Stimulated activated CD4-positive, alpha-beta T cell treated with anti-CD3 and anti-CD28 coated beads, TNF-alpha, amount 100 ng/mL, for 48 hours (primary cell): ENCODE measurements at regions not wholly inside any gene's neighbourhood (a gene's known extent, or its start where the extent isn't known, plus 50 kb on each side); places are given as distances from the start of the nearest gene placed in this dataset.

Experiments used
- DNase-seq, 3 donors: peaks; one replicate each; pipeline ENCODE4 v3.0.0-alpha.2; 2020; ENCODE audit warnings: low read depth in 3 of 3

DNA sequence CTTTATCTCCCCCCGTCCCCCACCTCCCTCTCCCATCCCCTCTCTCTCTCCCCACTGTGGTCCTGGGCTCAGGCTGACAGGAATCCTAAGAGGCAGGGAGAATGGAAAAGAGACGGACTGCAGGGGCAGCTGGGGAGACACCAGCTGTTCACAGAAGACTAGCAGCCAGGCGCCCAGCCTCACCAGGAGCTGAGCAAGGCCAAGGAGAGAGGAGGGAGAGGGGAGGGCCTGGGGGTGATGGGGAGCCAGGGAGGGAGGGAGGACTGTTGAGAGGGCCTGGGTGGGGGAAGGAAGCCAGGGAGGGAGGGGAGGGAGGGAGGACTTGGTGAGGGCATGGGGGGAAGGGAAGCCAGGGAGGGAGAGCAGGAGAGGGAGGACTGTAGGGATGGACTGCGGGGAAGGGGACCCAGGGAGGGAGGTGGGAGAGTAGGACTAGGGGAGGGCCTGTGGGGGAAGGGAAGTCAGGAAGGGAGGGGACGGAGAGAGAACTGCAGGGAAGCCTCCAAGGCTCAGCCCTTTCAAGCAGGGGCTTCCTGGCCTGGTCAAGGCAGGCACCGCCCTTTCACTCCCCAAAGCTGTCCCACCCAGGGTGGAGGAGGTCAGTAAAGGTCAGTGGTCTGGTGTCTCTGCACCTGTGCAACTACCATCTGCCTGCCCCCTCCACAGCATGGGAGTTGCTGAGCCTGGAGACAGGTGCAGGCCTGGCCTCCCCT lies 517.7 kb upstream of the MYT1L start:
- no peak for DNase-seq

- DNase-seq = no peak
Observed at GRCh38 chr2:2848198-2848597, 517.1 kb upstream of the MYT1L start.

DNA sequence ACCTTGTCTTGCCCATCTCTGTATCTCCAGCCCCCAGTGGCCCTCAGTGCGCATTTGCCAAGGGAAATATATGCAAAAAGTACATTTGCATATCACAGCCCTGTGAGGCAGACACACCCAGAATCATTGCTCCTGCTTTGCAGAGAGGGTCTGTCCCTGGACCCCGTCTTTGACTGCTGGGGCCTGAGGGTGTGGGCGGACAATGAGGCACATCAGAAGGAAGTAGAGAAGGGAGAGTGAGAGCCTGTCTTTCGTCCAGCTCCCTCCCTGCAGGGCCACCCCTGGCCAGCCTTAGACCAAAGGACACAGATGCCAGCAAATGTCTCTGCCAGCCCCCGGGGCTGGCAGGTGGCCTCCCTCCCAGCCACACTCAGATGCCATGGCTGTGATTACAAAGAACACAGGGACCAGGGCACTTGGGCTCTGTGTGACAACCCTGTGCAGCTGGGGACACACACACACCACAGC lies 516.2 kb upstream of the MYT1L start:
- no peak for DNase-seq

DNA sequence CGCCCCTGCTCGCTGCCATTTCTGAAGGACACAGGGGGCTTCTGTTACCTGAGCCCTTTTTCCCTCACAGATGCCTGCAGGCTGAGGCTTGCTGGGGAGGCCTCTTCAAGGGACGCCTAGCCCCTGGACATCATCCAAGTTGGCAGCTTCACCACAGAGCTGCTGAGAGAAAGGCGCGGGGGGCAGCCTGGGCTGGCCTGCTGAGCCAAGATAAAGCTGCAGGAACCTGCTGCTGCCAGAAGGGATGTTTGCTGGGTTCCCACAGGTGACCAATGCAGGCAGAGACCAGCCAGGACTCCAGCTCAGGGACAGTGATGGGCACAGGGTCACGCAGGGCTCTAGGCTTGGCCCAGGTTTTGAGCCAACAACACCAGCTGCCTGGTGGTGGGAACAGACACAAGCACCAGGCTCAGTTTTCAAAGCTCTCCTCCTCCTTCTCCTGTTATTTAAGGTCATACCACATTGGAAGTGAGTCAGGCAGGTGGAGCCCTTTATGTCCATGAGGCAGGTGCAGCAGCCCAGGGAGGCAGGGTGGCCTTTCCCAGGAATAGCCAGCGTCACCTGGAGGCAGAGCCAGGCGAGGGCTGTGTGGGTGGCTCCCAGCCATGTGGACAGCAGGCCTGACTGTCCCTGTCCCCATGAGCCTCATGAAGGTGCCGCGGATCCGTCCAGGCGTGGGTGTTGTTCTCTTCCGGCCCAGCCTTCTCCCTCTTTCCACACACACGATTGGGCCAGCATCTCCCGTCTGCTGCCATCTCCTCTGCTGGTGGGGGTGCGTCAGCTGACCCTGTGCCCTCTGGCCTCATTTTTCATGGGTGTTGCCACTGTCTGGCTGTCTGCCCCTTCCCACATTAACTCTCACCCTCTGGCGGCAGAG lies 515.5 kb upstream of the MYT1L start:
- no peak for DNase-seq

DNA sequence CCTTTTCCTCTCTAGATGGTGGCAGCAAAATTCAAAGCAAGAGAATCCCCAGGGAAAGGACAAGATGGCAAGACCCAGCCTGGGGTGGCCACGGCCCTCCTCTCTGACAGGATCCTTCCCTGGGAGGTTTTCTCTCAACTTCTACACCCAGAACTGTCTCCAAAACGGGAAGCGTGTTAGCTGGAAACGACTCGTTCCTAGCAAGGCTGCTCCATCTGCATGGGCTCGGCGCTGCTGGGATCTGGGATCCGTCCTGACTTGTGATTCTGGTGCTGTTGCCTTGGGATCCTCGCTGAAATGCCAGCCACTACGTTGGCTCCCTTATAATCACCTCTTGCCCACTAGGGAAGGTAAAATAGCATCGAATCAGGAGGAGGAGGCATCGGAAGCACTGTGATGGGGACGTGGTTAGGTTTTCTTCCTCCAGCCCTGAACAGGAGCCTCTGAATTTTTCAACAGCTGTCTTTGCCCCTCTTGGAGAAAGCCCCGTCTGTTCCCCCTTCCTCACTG lies 514.8 kb upstream of the MYT1L start:
- no peak for DNase-seq

DNA sequence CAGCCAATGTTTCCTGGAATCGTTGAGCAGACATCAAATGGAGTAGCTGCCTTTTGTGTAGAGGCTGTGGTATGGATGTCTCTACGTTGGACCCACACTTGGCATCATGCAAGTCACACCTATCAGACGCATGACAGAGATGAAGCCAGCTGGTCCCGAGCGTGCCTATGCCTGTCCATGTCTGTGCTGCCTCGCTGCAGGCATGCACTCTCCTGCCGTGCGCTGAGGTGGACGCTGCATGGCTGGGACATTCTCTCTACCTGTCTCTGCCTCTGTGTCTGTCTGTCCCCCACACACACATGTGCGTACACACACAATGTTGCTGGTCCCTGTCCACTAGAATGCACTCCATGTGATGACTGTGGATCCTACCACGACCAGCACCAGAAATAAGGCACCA lies 514.2 kb upstream of the MYT1L start:
- no peak for DNase-seq

GRCh38 chr2:2843969-2844548 lies 513.0 kb upstream of the MYT1L start:
- DNase-seq = no peak

- DNase-seq = no peak
Observed at GRCh38 chr2:2842466-2842865, 511.4 kb upstream of the MYT1L start.

DNA sequence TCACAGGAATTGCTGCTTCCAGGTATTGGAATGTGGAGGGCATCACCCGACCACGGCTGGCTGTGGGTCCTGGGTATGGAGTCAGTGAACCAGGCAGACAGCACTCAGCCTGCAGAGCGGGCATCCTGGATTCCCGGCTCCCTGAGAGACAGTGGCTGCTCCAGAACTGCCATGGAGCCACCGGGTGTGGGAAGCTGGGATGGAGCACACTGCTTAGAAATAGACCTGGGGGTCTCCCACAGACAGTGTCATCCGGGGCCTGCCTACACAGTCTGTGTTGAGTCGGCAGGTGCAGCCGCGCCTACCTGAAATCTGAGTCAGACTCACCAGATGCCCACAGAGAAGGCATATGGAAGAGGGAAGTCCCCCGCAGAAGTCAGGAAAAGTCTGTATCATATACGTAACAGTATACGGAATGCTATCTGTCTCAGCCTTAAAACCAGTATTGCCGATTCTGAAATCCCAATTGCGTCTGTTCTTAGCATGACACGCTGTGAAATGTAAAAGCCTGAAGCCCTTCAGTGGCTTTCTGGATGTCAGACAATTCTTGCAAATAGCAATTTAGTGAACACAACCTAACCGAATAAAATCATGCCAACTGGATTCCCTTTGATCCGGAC lies 509.7 kb upstream of the MYT1L start:
- DNase-seq = no peak

DNA sequence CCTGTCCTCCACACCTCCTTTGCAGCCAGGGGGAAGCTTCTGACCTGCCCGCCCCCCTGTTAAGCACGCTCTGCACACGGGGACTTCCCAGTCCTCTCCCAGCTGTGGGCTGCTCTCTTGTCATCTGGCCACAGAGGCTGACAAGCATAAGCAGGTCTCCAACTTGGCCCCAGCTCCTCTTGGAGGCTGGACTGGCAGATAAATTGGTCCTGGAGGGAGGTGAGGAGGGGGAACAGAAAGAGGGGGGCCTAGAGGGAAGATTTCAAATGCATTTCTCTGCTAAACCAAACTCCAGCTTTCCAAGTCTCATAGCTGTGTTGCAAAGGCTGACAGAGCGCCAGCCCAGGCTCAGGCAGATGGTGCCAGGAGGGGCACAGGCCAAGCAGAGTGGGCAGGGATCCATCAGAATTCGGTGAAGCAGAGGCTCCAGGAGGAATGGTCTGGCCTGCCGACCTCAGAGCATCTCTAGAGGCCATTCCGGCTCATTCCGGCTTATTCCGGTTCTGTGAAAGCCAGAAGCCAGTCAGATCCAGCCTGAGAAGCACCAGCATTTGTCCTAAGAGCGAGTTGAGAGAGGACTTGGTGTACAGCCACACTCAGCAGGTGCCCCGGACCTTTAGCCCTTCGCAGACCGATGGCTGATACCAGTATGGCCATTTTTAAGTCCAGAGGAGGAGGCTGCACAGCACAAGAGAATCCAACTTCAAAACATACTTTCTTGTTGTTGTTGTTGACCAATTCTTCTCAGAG lies 508.9 kb upstream of the MYT1L start:
- no peak for DNase-seq

DNA sequence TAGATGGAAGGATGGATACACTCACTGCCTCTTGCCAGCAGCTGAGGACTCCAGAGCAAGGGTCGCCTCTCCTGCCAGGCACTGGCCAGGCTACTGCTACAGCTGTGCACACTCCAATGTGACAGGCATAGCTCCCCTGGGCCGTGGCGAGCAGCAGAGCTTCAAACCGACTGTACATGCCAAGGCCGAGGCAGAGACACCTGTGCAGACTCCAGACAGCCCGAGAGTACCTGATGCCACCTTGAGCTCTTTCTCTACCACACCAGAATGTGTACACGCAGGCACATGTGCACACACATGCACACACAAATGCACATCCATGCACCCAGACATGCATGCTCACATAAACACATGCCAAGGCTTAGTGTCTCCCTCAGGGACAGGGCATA lies 508.3 kb upstream of the MYT1L start:
- DNase-seq = no peak

DNA sequence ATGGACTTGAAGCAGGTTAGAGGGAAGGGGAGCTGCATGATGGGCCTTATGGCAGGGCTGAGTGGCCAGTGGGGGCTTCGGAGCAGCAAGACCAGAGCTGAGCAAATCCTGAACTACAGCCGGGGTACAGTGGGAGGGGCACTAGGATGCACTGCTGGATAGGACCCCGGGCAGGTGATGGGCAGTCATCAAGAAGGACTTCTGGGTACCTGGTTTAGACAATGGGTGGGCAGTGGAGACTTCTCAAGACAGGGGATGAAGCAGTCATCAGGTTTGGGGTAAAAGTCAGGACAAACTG lies 507.4 kb upstream of the MYT1L start:
- no peak for DNase-seq

GRCh38 chr2:2837746-2838547 lies 506.9 kb upstream of the MYT1L start:
- no peak for DNase-seq

- DNase-seq = no peak
Observed at GRCh38 chr2:2836343-2837070, 505.4 kb upstream of the MYT1L start.

GRCh38 chr2:2834516-2835254 lies 503.6 kb upstream of the MYT1L start:
- DNase-seq = no peak

DNA sequence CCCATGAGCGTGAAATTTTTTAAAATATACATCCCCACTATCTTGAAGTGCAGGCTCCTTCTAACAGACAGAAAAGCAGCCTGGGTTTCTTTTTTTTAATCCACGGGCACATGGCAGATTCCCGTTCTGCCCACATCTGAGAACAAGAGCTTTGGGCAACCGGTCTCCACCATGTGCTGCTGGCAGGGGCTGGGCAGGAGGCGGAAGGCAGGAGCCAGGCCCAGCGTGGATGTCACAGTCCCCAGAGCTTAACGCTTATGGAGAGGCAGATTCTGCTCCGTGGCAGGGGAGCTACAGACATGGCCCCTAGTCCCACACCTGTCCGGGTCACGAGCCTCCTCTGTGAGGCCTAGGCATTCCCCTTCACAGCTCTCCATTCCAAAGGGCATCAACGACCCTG lies 503.0 kb upstream of the MYT1L start:
- DNase-seq = no peak

DNA sequence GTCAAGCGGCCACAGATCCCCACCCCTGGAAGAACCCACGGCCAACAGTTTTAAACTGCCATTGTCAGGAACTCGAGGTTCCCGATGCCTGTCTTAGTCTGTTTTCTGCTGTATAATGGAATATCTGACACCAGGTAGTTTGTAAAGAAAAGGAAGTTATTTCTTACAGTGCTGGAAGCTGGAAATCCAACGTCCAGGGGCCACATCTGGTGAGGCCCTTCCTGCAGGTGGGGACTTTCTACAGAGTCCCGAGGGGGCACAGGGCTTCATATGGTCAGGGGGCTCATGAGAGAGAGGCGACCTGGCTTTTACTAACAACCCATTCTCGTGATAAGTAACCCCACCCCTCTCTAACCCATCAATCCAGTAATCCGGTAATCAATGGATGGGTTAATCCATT lies 501.6 kb upstream of the MYT1L start:
- no peak for DNase-seq

- no peak for DNase-seq
Observed at GRCh38 chr2:2831633-2832032, 500.6 kb upstream of the MYT1L start.

- DNase-seq = no peak
Observed at GRCh38 chr2:2830576-2830975, 499.5 kb upstream of the MYT1L start.
